Mesothelial cell of epicardium (in vitro differentiated cells): ENCODE measurements at regions not wholly inside any gene's neighbourhood (a gene's known extent, or its start where the extent isn't known, plus 50 kb on each side); places are given as distances from the start of the nearest gene placed in this dataset.

ENCODE experiments used
- DNase-seq, 2 experiments: peaks; one replicate each; pipeline ENCODE4 v3.0.0; 2021; ENCODE audit warnings: low spot score in 2 of 2; ENCODE audit not compliant: unreplicated experiment in 2 of 2
- H3K27ac Mint-ChIP-seq: 2 replicates; pipeline ENCODE4 v1.8.0; 2021; ENCODE audit warnings: mixed read lengths
- H3K27me3 Mint-ChIP-seq: 2 replicates; pipeline ENCODE4 v1.8.0; 2021; ENCODE audit warnings: low read depth, mixed read lengths
- H3K36me3 Mint-ChIP-seq: 2 replicates; pipeline ENCODE4 v1.8.0; 2021; ENCODE audit warnings: mixed read lengths
- H3K4me1 Mint-ChIP-seq: 2 replicates; pipeline ENCODE4 v1.8.0; 2021; ENCODE audit warnings: mixed read lengths
- H3K4me3 Mint-ChIP-seq: 2 replicates; pipeline ENCODE4 v1.8.0; 2021; ENCODE audit warnings: mild to moderate bottlenecking, moderate library complexity, mixed read lengths
- H3K9me3 Mint-ChIP-seq: 2 replicates; pipeline ENCODE4 v1.8.0; 2021; ENCODE audit warnings: mixed read lengths
- TF ChIP-seq, protein P1 (sequence below): fragments of 200-600 bp; sonication (generic); IDR thresholded peaks from one replicate; pipeline ENCODE4 v1.5.0; 2021; ENCODE audit warnings: antibody characterized with exemption; ENCODE audit not compliant: unreplicated experiment

- Mint-ChIP-seq H3K27me3 (no peaks in the 10 kb centered on the region), H3K36me3 (peaks cover 1% of the 10 kb centered on the region), H3K4me1 (peaks cover 3% of the 10 kb centered on the region), H3K4me3 (no peak overlapping the region), H3K27ac (no peak overlapping the region), H3K9me3 (peaks cover 33% of the 10 kb centered on the region)
- DNase-seq = no peak
- TF ChIP-seq, protein P1, sequence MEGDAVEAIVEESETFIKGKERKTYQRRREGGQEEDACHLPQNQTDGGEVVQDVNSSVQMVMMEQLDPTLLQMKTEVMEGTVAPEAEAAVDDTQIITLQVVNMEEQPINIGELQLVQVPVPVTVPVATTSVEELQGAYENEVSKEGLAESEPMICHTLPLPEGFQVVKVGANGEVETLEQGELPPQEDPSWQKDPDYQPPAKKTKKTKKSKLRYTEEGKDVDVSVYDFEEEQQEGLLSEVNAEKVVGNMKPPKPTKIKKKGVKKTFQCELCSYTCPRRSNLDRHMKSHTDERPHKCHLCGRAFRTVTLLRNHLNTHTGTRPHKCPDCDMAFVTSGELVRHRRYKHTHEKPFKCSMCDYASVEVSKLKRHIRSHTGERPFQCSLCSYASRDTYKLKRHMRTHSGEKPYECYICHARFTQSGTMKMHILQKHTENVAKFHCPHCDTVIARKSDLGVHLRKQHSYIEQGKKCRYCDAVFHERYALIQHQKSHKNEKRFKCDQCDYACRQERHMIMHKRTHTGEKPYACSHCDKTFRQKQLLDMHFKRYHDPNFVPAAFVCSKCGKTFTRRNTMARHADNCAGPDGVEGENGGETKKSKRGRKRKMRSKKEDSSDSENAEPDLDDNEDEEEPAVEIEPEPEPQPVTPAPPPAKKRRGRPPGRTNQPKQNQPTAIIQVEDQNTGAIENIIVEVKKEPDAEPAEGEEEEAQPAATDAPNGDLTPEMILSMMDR = no peak
These were observed 400.1 kb upstream of the PABPC4L start for GRCh38 chr4:134601706-134602105.

GRCh38 chr4:134591326-134591725 is 389.7 kb upstream of the PABPC4L start:
- Mint-ChIP-seq H3K9me3 (peaks cover 8% of the 10 kb centered on the region), H3K4me1 (peaks cover 3% of the 10 kb centered on the region), H3K27ac (no peak overlapping the region), H3K36me3 (no peaks in the 10 kb centered on the region), H3K4me3 (no peak overlapping the region), H3K27me3 (no peaks in the 10 kb centered on the region)
- TF ChIP-seq, protein P1 = no peak
- no peak for DNase-seq

- Mint-ChIP-seq H3K27me3 (no peaks in the 10 kb centered on the region), H3K4me3 (no peak overlapping the region), H3K4me1 (peaks cover 8% of the 10 kb centered on the region), H3K9me3 (peaks cover 11% of the 10 kb centered on the region), H3K36me3 (no peaks in the 10 kb centered on the region), H3K27ac (no peak overlapping the region)
- TF ChIP-seq, protein P1 = no peak
- DNase-seq = no peak
These were observed 384.4 kb upstream of the PABPC4L start for GRCh38 chr4:134585972-134586371.

DNA sequence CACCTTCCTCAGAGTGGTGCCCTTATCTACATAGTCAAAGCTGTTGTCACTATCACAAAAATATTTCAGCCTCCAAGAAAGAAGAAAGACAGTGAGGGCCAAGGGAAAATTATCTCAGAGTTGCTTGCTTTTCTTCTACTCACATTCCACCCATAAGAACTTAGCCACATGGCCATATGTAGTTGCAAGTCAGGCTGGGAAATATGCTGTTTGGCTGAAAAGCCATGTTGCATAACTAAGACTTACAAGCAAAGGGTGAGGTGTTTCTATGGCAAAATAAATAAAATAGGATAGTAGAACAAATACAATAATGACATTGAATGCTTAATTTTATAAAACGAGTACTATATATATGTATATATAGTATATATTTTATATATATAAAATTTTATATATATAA is 365.9 kb upstream of the PABPC4L start:
- TF ChIP-seq, protein P1 = no peak
- Mint-ChIP-seq H3K9me3 (peaks cover 30% of the 10 kb centered on the region), H3K4me1 (no peaks in the 10 kb centered on the region), H3K27ac (no peak overlapping the region), H3K4me3 (no peak overlapping the region), H3K36me3 (peaks cover 13% of the 10 kb centered on the region), H3K27me3 (no peaks in the 10 kb centered on the region)
- no peak for DNase-seq

DNA sequence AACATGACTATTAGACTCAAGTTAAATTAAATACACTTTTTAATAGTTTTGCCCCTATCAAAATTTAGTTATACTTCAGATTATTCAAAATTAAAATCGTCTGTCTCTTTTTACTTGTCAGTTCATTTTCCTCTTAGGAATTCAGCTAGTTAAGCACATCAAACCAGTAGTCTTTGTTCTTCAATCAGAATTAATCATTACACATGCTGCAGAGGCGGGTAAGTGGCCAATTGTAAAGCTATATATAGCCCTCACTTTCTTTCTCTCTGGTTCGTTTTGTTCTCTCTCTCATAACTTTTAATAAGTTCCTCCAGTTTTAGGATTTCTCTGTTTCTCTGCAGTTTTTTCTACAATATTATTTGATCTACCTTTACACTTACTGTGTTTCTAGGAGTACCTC is 359.1 kb upstream of the PABPC4L start:
- no peaks in the 10 kb centered on the region for H3K4me1 Mint-ChIP-seq
- H3K4me3 Mint-ChIP-seq = no peak overlapping the region
- H3K9me3 Mint-ChIP-seq = peaks cover 3% of the 10 kb centered on the region
- H3K27me3 Mint-ChIP-seq = no peaks in the 10 kb centered on the region
- H3K36me3 Mint-ChIP-seq = no peaks in the 10 kb centered on the region
- no peak overlapping the region for H3K27ac Mint-ChIP-seq
- TF ChIP-seq, protein P1 = no peak
- no peak for DNase-seq

GRCh38 chr4:134552063-134552462 is 350.5 kb upstream of the PABPC4L start:
- Mint-ChIP-seq H3K9me3 (peaks cover 41% of the 10 kb centered on the region), H3K27me3 (no peaks in the 10 kb centered on the region), H3K27ac (no peak overlapping the region), H3K4me1 (no peaks in the 10 kb centered on the region), H3K36me3 (peaks cover 21% of the 10 kb centered on the region), H3K4me3 (no peak overlapping the region)
- no peak for DNase-seq
- TF ChIP-seq, protein P1 = no peak
